IPS-NIHi11 (cell line): ENCODE measurements at regions not wholly inside any gene's neighbourhood (a gene's known extent, or its start where the extent isn't known, plus 50 kb on each side); places are given as distances from the start of the nearest gene placed in this dataset.

ENCODE experiments used
- DNase-seq: peaks from one replicate; pipeline ENCODE4 v3.0.0; 2012; ENCODE audit warnings: mixed read lengths, low spot score

DNA sequence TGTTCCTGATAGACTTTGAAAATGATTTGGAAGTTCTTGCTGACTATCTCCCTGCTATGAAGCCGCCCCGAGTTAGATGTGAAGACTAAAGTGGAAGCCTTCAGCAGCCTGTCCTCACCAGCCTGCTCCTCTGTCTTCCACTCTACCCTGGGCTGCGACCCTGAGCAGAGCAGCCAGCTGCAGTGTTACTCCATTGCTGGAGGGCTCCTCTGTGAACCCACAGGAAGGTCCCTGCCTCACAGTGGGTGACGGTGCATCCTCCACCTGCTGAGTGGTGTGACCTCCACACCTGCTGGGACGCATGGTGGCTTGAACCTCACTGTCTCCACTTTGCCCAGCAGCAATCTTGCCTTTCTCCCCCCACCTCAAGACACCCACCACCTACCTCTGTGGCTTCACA, 116.4 kb downstream of the IRS2 start:
- no peak for DNase-seq

GRCh38 chr13:109669234-109669612, 117.2 kb downstream of the IRS2 start:
- DNase-seq = no peak

GRCh38 chr13:109668433-109669233, 117.8 kb downstream of the IRS2 start:
- DNase-seq = no peak

GRCh38 chr13:109667807-109668291, 118.5 kb downstream of the IRS2 start:
- no peak for DNase-seq

DNA sequence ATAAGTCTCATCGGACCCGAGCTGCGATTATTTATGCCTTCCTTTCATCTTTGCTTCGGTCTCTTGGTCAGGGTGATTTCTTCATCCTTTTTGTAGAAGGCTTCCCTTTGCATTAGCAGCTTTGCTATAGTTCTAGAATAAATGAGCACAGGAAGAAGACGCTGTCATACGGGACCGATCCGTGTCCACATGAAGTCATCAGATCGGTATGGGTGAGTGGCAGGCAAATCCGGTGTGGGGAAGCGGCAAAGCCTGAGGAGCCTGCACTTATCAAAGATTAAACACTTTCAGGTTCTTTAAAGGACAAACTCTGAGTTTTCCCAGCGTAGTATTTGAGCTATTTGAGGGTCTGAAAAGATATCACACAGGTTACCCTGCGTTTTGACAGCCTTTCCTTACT, 119.3 kb downstream of the IRS2 start:
- DNase-seq = no peak

DNA sequence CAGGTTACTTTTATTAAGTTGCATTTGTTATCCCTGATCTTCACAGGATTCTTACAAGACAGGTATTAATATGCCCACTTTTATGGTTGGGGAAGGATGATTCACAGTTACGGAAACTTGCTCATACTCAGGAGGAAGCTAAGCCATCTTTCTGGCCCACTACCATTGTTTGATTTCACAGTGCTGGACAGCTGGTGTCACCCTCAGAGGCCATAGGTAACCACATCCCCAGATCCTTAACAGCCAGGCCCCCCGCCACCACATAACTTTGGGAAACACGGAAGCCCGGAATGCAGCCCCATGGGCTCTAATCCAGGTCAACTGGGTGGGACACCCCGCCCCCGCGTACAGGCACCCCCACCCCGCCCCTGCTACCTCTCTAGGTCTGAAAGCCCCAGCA, 119.7 kb downstream of the IRS2 start:
- no peak for DNase-seq

GRCh38 chr13:109665781-109666249, 120.6 kb downstream of the IRS2 start:
- DNase-seq = no peak

DNA sequence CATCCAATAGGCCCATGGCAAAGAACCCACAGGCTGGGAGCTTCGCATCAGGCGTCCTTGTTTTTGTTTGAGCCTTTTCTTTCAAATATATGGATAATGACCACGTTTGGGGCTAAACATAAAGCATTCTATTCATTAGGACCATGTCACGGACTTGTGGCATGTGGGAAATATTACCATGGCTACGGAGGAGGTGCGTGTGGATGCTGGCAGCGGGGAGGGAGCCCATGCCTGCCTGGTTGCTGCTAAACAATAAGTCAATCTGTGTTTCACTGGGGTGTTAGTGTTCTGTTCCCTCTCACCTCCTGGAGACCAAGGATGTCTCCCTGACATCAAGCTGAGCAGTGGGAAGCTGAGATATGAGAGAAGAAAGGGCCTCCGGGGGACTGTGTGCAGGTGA, 121.1 kb downstream of the IRS2 start:
- no peak for DNase-seq

DNA sequence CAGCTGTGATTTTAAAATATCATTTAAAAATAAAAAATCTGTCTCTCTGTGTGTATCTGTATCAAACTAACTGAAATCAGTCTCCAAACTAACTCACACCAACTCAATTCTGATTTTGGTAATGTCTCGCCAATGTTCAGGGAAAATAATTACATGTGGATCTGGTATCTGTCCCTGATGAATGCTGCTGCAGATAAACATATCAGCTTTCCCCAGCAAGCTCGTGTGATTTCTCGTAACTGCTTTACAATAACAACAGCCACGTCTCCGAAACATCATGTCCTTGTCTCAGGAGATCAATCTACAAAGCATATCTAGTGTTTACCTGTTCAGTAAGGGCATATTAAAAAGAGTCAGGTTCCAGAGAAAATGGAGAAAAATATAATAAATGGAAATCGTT, 129.0 kb downstream of the IRS2 start:
- DNase-seq = no peak

DNA sequence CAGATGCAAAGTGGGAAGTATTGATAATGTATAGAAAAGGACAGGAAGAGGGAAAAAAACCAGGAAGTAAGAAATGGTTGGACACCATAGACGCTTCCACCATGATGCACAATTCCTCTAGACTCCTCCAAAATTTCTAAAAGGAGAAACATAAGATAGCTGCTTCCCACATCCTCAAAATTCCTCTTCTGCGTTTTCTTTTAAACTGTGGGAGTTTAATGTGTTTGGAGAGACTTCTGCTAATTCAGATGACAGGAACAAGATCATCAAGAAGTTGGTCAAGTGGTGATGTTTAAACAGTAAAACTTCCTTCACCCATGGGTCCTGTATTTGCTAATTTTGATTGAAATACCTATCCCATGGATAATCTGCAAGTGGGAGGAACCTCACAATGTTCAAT, 130.2 kb downstream of the IRS2 start:
- DNase-seq = no peak

DNA sequence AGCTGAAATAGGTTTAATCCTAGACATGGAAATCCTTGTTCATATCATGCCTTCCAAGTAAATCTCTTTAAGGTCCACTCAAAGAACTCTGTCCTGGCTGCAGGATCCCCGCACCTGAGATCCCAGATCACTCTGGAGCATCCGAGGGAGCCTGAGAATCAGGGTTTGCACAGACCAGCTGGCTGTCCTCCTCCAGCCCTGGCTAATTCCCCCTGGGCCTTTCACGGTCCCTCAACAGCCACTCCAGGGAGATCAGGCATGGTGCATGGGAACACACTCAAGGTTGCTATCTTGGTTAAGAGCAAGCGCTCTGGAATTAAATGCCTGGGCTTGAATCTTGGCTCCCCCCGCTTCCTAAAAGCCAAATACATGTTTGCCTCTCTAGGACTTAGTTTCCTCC, 130.8 kb downstream of the IRS2 start:
- DNase-seq = no peak

GRCh38 chr13:109655206-109655600, 131.2 kb downstream of the IRS2 start:
- no peak for DNase-seq

DNA sequence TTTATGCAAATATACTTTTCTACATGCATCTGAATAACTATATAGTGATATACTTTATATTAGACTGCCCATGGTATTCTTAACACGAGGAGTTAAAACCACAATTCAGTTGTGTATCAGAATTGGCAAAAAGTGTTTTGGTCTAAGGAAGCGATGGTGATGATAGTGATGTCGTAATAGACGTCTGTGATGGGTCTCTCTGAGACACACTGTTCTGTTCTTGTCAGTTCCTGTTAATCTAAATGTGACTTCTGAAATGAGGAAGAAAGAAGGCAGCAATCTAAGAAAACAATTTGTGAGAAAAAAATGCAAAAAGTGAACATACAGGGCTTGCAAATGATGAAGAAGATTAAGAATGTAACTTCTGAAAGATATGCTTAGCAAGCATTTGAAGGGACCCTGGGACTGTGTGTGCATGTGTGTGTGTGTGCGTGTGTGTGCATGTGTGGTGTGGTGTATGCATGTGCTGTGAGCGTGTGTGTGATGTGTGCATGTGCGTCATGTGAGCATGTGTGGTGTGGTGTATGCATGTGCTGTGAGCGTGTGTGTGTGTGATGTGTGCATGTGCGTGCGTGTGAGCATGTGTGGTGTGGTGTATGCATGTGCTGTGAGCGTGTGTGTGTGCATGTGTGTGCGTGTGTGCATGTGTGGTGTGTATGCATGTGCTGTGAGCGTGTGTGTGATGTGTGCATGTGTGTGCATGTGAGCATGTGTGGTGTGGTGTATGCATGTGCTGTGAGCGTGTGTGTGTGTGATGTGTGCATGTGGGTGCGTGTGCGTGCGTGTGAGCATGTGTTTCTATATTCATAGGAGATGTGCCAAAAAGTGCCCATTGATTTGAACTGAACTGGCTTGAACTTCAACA, 131.8 kb downstream of the IRS2 start:
- no peak for DNase-seq

DNA sequence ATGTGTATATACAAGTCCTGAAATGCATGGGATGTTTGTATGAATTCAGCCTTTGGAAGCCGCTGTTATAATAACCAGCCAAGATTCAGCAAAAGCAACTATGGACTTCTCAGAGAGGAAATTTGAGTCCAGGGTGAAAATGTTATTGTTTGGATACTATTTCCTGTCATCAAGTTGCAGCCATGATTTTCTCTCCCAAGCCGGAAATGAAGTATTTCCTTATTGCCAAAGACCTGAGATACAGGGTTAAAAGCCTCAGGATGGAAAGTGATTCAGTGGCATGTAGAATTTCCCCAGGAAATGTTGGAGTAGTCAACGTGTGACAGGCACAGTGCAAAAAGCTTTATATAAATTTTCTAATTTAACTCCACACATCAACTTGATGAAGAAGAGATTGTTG, 133.9 kb downstream of the IRS2 start:
- no peak for DNase-seq

GRCh38 chr13:109651854-109652253, 134.5 kb downstream of the IRS2 start:
- no peak for DNase-seq

GRCh38 chr13:109651311-109651710, 135.1 kb downstream of the IRS2 start:
- no peak for DNase-seq

- DNase-seq = no peak
These were observed 135.5 kb downstream of the IRS2 start for GRCh38 chr13:109650861-109651260.

- DNase-seq = no peak
These were observed 136.7 kb downstream of the IRS2 start for GRCh38 chr13:109649713-109650112.

- no peak for DNase-seq
These were observed 138.7 kb downstream of the IRS2 start for GRCh38 chr13:109647699-109648098.

DNA sequence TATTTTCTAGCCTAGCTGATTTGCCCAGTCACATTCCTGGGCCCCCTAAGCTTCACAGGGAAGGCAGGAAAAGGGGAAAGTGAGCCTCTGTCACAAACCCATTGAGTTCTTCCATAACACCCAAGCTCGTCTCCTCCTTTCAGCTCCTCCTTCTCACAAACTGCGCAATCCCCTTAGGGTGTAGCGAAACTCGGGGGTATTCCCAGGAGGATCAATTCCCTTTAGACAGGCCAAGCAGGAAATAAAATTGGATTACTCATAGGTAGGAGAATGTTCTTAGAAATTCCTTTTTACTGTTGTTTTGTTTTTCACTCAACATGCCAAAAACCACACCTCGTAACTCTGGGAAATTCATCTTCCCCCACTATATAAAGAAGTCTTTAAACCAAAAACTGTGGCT, 139.3 kb downstream of the IRS2 start:
- DNase-seq = no peak

DNA sequence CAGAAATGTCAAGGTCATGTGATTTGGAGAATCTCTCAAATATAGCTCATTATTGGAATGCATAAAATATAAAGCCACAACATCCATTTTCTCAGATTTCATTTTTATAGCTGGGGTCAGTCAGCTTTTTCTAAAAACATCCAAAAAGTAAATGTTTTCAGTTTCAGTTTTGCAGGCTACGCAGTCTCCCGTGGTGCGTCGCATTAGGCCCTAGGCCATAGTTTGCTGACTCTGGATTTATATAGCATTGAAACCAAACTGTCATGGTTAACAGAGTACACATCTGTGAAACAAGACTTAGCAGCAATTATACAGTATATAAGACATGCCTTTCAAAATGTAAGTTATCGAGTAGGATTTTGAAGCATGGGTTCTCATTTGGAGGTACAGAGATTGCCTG, 140.0 kb downstream of the IRS2 start:
- DNase-seq = no peak

GRCh38 chr13:109645831-109646230, 140.6 kb downstream of the IRS2 start:
- DNase-seq = no peak

DNA sequence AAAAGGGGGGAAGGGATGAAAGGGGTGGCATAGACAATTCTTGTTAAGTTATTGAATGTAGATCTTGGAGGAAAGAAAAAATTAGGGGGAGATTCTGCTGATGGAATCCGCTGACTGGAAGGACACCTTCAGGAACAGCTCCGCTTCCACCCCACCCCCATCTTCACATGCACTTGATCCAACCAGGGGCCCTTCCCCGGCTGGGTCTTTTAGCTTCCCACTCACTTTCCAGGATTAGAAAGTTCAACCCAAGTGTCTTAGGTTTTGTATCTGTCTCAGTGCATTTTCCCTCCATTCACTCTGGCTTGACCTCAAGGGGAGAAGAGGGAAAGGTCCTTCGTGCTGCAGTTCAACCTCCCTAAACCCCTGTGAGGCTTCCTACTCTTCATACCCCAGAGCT, 141.4 kb downstream of the IRS2 start:
- no peak for DNase-seq
